SK-N-SH treated with all-trans-retinoic acid at 6 μM for 48 hours (cell line): ENCODE measurements at regions not wholly inside any gene's neighbourhood (a gene's known extent, or its start where the extent isn't known, plus 50 kb on each side); places are given as distances from the start of the nearest gene placed in this dataset.

ENCODE experiments used
- BACH2 ChIP-seq: fragments of 250-450 bp; sonication (Bioruptor Pico); IDR thresholded peaks from 2 replicates; pipeline ENCODE4 v1.9.0; 2021; ENCODE audit warnings: mild to moderate bottlenecking, borderline replicate concordance
- CREB5 ChIP-seq: fragments of 250-450 bp; sonication (Bioruptor Pico); IDR thresholded peaks from 2 replicates; pipeline ENCODE4 v1.5.1; 2020; ENCODE audit warnings: low read depth, mild to moderate bottlenecking, moderate library complexity
- CSDC2 ChIP-seq: fragments of 250-450 bp; sonication (Bioruptor Pico); IDR thresholded peaks from 2 replicates; pipeline ENCODE4 v1.5.0; 2020; ENCODE audit warnings: mild to moderate bottlenecking, moderate library complexity
- CSRNP3 ChIP-seq: fragments of 250-450 bp; sonication (Bioruptor Pico); IDR thresholded peaks from 2 replicates; pipeline ENCODE4 v1.5.1; 2021; ENCODE audit warnings: mild to moderate bottlenecking, moderate library complexity
- PATZ1 ChIP-seq: fragments of 250-450 bp; sonication (Bioruptor Pico); IDR thresholded peaks from 2 replicates; pipeline ENCODE4 v1.8.0; 2020; ENCODE audit warnings: mild to moderate bottlenecking, moderate library complexity, borderline replicate concordance
- PPARA ChIP-seq: fragments of 250-450 bp; sonication (Bioruptor Pico); IDR thresholded peaks from 2 replicates; pipeline ENCODE4 v1.5.0; 2020; ENCODE audit warnings: mild to moderate bottlenecking, borderline replicate concordance
- RARB ChIP-seq: fragments of 250-450 bp; sonication (Bioruptor Pico); IDR thresholded peaks from 2 replicates; pipeline ENCODE4 v1.8.0; 2021; ENCODE audit warnings: mild to moderate bottlenecking, moderate library complexity
- SNAI2 ChIP-seq: fragments of 250-450 bp; sonication (Bioruptor Pico); IDR thresholded peaks from 2 replicates; pipeline ENCODE4 v1.5.0; 2020; ENCODE audit warnings: mild to moderate bottlenecking, moderate library complexity
- ZFP3 ChIP-seq: fragments of 250-450 bp; sonication (Bioruptor Pico); IDR thresholded peaks from 2 replicates; pipeline ENCODE4 v1.5.0; 2020; ENCODE audit warnings: mild to moderate bottlenecking, moderate library complexity
- ZFP30 ChIP-seq: fragments of 450-650 bp; formaldehyde crosslinking; IDR thresholded peaks from 2 replicates; pipeline ENCODE4 v1.5.0; 2022; ENCODE audit warnings: mild to moderate bottlenecking, moderate library complexity
- ZNF565 ChIP-seq: fragments of 450-650 bp; formaldehyde crosslinking; conservative IDR thresholded peaks from 2 replicates; pipeline ENCODE4 v1.5.0; 2020; ENCODE audit warnings: low read depth, mild to moderate bottlenecking, moderate library complexity
- ZNF70 ChIP-seq: fragments of 450-650 bp; formaldehyde crosslinking; IDR thresholded peaks from 2 replicates; pipeline ENCODE4 v1.5.0; 2020; ENCODE audit warnings: mild to moderate bottlenecking, moderate library complexity
- ZNF8 ChIP-seq: fragments of 450-650 bp; formaldehyde crosslinking; IDR thresholded peaks from 2 replicates; pipeline ENCODE4 v1.5.0; 2020; ENCODE audit warnings: mild to moderate bottlenecking, moderate library complexity

DNA sequence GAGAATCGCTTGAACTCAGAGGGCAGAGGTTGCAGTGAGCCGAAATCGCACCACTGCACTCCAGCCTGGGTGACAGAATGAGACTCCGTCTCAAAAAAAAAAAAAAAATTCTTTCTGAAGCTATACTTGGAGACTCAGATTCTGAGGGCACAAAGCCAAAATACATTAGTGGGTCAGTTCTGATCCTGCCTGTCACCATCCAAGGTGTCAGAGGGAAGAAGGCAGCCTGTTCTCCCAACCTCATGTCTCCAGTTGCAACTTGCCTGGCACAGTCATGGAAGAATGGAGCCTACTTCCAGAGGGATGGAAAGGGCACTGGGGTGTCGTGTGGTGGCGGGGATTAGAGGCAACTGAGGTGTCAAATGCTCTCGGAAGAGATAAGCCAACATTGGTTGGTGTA lies 104.8 kb upstream of the GATA6 start:
- TF ChIP-seq RARB (CRISPR knock-in tag) = no peak
- TF ChIP-seq BACH2 (CRISPR knock-in tag) = no peak
- no peak for TF ChIP-seq PATZ1 (CRISPR knock-in tag)
- TF ChIP-seq ZFP3 (CRISPR knock-in tag) = no peak
- TF ChIP-seq CSDC2 (CRISPR knock-in tag) = no peak
- TF ChIP-seq PPARA (CRISPR knock-in tag) = no peak
- TF ChIP-seq CREB5 (CRISPR knock-in tag) = no peak
- TF ChIP-seq CSRNP3 (CRISPR knock-in tag) = no peak
- TF ChIP-seq ZNF70 = no peak
- TF ChIP-seq ZNF8 (CRISPR knock-in tag) = no peak
- no peak for TF ChIP-seq SNAI2 (CRISPR knock-in tag)
- no peak for TF ChIP-seq ZNF565 (CRISPR knock-in tag)
- no peak for TF ChIP-seq ZFP30 (CRISPR knock-in tag)
